GM19240 (cell line): ENCODE measurements at regions not wholly inside any gene's neighbourhood (a gene's known extent, or its start where the extent isn't known, plus 50 kb on each side); places are given as distances from the start of the nearest gene placed in this dataset.

Experiments used
- DNase-seq: peaks from one replicate; pipeline ENCODE4 v3.0.0; 2011; ENCODE audit warnings: low spot score; ENCODE audit not compliant: insufficient read length

DNA sequence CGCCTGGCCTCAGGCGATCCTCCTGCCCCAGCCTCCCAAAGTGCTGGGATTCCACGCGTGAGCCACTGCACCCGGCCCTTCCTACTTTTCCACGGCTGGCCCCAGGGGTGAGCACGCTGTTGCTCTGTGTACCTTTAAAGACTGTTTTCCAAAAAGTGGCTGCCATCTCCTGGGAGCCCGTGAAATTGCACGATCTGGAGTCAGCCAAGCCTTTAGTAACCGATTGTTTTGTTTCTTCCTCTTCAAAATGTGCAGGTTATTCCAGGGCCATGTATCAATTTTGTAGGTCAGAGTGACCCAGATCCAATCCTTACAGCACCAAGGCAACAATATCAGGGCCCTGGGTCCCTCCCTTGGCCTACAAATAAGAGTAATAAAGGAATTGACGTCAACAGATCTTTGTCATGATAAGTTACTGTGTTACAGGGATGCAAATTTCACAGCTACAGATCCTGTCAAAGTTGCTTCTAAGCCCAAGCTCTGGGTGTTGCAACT is 135.6 kb upstream of the ZNF236 start:
- no peak for DNase-seq

DNA sequence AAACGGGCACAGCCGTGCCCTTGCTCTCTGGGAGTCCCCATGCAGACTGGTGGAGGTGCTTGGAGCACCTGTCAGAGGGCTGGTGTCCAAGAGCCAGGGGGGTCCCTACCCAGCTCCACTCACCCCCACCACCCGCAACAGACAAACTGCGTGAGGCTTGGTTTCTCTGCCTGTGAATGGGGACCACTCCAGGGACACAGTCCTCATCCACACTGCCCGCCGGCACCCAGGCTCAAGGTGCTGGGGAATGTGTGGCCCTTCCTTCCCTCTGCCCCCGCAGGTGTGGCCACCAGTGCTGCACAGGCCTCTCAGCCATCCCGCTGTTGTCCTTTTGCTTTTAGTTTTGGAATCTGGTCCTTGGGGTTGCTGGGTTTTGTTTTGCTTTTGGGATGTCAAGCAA is 136.5 kb upstream of the ZNF236 start:
- no peak for DNase-seq

DNA sequence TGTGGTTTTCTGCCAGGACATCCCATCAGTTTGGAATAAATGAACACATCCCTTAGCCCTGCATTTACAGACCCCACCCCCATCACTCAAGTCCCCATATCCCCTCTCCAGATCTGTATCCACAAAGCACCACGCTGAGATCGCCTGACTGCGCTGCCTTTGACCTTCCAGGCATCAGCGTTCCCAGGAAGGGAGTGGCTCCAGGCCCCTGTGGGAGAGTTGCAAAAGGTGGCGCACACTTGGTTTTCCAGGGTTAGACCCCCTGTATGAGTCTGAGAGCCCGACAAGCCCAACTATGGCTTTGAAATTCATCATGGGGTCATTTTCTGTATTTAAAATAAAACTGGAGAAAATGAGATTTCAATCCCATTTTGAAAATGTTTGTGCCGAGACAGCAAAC is 137.0 kb upstream of the ZNF236 start:
- no peak for DNase-seq

DNA sequence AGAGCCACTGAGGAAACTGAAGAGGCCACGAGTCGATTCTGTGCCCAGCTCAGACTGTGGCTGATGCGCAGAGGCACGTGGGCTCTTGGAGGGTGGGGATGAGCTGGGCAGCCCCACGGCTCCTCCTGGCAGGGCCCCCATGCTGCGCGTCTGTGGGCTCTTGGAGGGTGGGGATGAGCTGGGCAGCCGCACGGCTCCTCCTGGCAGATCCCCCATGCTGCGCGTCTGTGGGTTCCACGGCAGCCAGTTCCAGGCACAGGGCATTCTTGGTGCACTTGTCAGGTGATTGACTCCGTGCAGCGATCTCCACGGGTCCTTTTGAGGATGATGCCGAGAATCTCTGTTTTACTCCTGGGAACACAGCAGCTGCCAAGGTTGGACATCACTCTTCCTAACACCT is 138.1 kb upstream of the ZNF236 start:
- DNase-seq: no peak

DNA sequence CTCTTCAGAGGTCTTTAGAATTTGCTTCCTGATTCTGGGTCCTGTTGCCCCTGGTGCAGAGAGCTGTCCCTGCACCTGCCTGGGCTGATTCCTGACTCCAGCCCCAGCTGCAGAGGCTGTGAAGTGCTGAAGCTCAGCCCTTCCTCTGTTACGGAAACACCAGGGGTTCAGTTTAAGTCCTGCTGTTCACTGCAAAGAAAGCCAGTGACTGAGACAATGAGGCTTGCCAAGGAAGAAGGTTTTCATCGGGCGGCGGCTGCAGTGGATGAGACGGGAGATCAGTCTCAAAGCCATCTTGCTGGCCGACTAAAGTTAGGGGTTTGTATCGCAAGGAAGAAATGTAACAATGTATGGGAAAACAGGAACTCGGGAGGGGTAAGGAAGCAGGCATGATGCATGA is 142.4 kb upstream of the ZNF236 start:
- DNase-seq: no peak

DNA sequence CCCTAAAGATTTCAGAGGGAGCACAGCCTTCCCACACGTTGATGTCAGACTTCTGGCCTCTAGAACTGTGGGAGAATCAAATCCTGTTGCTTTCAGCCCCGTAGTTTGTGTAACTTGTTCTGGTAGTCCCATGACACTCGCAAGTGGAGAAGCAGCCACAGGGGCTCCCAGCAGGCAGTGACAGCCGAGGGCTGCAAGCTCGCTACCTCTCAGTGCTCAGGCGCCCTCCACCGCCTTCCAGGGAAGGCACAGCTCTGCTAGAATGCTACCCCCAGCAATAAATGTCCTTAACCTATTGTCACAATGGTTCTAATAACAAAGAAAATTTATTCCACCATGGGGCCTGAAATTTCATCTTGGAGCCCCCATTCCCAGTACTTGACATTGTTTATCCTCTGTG is 143.1 kb upstream of the ZNF236 start:
- no peak for DNase-seq

DNA sequence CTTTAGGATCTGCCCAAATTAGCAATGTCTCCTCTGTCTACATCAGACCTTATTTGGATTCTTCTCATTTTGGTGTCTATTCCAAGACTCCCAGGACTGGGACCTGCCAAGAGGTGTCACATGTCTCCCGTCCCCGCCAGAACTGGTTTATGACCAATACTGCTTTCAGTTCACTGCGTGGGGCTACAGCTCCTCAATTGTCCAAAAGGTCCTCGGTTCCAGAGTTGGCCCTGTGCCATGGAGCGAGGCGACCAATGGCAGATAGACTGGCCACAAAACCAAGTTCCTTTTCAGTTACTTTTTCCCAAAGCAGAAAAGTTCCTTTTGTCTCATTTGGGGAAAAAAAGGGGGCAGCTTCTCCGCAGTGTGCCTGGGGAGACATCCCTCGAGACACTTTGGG is 144.1 kb upstream of the ZNF236 start:
- DNase-seq: no peak

DNA sequence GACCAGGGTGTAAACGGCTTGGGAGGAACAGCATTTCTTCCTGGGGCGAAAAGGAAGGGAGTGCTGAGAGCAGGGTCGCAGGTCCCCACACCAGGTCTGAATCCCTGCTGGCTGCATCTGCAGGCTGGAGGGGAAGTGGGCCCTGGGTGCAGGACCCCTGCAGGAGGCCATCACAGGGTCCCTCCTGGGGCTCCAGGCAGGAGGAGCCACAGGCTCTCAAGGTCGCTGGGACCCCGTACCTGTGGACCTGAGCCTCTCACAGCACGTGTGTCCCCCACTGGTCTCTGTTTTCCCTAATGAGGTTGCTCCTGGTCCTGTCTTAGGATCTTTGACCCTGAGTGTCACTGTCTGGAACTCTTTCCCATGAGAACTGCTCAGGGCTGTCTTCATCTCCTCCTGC is 147.8 kb upstream of the ZNF236 start:
- no peak for DNase-seq

DNA sequence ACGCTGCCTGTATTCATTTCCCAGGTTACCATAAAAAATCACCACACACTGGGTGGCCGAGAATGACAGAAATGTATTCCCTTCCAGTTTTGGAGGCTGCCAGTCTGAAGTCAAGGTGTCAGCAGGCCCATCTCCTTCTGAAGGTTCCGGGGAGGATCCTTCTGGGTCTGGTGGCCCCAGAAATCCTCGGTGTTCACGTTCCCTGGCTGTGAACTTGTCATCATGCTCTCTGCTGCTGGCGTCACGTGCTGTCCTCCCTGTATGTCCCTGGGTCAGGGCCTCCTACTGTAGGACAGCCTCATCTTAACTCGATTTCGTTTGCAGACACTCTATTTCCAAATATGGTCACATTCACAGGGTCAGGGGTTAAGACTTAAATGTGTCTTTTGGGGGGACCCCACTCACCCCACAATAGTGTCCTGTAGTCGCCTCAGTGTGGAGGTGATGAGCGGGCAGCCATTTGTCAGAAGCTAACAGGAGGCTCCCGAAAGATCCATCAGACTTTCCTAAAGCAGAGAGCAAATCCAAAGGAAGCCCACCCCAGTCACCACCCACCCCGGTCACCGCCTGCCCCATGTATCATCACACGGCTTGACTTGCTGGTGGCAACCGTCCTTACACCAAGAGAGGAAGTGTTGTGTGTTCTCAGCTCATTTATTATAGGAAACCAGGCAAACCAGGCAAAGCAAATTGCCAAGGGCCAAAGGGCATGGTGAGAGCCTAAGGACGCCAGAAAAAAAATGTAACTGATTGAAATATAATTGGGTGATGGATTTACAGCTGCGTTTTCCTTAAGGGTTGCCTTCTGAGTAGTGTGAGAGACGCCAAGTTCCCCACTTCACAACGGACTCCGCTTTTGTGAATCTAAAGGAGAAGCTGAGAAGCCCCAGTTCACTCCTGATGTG is 148.8 kb upstream of the ZNF236 start:
- no peak for DNase-seq

DNA sequence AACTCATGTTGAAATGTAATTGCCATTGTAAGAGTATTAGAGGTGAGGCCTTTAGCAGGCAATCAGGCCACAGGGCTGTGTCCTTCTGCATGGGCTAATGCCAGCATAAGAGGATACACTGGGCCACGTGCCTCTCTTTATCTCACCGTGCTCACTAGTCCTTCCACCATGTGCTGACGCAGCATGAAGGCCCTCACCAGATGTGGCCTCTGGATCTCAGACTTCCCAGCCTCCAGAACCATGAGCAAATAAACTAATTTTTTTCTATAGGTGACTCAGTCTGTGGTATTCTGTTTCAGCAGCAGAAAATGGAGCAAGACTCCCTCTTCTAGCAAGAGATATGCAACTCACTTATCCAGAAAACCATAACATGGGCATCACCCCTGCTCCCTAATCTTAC is 149.7 kb upstream of the ZNF236 start:
- no peak for DNase-seq

DNA sequence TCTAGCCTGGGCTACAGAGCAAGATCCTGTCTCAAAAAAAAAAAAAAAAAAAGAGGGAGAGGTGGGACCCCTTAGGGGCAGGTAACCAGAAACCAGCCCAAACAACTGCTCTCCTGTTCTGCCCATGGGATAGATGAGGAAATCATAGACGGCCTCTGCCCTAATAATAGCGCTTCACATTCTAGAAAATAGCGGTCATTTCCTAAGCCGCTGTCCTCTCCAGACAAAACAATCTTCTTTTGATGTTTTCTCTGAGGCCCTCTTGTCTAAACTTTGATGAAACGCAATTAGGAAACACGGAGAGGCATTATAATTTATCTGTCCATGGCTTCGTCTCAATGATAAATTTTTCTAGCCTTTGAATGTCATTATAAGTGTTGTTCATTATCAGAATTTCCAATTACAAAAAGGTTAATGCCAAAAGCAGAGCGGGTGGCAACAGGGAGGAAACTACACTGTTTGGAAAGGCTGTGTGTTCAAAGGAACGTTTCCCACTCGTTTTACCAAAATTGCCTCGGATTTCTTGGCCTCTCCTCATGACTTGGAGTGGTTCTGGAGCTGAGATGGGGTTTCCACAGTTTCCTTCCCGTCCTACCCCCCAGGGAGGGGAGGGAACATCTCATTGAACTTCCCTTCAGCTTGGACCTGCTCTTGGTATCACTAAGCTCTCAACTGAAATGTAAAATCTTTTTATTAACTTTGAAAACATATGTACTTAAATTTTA is 151.6 kb upstream of the ZNF236 start:
- DNase-seq: no peak

DNA sequence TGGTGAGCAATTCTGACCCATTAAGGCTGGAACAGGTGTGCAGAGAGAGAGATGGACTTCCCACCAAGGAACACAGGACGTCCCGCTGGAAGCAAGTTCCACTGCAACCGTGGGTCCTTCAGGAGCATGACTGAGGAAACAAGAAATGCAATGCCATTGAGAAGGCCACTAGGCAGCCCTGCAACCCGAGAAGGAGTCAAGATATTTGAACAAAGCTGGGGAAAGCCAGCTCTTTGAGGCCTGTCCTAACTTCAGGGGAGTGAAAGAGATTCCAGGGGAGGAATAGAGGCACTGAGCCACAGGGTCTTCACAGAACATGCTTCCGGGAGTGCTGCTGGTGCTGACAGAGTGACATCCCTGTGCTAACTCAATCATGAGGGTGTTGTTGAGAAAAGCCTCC is 153.8 kb upstream of the ZNF236 start:
- DNase-seq: no peak

DNA sequence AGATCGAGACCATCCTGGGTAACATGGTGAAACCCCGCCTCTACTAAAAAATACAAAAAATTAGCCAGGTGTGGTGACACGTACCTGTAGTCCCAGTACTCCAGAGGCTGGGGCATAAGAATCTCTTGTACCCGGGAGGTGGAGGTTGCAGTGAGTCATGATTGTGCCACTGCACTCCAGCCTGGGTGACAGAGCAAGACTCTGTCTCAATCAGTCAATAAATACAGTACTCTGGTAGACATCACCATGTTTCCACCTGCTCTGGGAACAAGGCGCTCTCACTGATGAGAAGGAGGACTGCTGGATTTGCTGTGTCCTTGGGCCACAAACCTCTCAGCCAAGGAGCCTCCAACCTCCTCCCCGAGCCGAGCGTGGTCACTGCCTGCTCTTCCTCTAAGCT is 154.2 kb upstream of the ZNF236 start:
- DNase-seq: no peak

DNA sequence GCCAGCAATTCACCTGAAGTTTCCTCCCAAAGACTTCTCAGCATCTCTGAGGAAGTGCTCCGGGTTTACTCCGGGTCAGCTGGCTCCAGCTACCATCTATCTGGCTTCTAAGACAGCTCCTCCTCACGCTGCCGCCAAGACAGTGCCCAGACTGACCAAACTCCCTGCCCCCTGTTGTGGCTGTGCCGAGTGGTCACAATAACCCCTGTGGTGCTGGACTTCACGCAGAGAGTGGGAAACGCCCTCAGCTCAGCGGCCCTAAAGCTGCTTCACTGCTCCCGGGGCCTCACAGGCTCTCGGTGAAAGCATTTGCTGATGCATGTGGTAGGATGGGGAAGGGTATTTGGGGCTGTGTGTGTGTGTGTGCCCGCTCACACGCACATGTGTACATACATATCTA is 154.8 kb upstream of the ZNF236 start:
- DNase-seq: no peak

DNA sequence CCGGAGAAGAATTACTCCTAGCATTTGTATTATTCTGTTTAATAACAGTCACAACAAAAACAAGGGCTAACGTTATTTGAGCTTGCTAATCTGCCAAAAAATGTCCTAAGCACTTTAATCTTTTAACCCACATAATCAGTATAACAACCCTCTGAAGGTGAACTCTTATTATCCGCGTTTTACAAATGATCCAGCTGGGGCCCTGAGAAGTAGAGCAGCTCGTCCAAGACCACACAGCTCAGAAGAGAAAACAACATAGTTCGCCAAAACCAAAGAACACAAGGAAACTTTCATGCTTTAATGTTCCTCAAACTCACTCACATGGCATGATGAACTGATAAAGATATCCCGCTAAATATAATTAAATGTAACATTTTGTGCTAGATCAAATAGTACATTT is 159.7 kb upstream of the ZNF236 start:
- no peak for DNase-seq

DNA sequence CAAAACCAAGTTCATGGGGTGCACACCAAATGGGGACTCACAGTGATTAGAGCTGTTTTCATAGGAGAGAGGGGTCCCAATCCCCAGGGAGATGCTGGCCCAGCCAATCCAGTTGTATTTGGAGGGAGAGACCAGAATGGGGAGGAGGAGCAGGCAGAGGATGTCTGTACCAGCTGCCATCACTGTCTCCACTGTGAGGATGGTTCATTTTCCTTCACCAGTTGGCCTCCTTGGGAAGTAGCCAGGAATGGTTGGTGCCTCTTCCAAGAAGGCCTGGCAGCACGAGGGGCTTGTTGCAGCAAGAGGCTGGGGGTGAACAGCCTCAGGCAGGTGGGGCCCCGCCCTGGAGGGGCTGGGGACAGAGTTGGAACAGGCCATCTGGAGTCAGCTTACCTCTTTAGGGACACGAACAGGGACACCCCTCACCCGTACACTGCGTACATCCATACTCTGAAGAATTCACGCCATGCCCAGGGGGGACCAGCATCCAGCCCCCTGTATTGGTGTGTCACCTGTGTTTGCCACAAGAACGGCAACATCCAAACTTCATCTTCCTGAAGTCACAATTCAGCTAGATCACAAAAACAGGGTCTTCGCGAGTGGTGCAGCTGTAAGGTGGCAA is 161.7 kb upstream of the ZNF236 start:
- no peak for DNase-seq

DNA sequence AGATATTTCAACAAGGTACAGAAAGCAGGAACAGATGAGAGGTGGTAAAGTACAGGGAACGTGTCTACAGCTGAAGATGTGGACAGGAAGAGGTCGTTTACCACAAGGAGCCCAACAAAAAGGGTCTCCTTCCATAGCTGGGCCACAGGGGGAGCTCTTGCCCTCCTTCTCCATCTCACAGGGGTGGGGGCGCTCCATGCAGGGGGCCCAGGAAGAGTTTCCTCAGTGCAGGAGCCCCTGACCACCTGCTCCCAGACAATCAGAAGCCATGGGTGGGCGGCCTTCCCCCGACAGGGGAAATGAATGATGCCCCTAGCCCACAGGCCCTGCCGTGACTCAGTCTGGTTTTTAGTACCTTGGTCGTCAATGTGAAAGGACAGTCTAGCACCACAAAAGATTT is 163.6 kb upstream of the ZNF516 start:
- peak; percentile 12 for DNase-seq

DNA sequence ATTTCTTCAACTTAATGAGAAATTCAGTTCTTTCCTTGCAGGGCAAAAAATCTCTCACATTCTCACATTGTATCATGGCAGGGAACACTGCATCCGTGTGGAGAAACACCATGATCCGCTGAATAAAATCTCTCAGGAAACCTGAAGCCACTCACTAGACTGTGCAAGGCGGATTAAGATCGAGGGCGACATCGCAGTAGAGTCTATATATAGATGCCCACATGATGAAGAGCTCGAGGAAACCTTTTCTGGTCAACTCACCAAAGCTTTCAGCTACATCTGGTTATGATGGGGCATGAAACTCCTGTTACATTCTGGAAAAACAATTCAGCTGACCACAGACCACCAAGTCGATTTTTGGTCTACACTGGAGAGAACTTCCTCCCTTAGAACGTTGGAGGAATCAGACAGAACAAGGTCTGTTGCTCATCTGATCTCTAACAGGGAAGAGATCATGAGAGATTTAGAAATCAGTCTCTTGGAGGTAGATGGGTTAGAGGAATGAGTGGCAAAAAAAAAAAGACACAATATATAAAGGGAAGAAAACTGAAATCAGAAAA is 162.9 kb upstream of the ZNF516 start:
- DNase-seq: no peak

DNA sequence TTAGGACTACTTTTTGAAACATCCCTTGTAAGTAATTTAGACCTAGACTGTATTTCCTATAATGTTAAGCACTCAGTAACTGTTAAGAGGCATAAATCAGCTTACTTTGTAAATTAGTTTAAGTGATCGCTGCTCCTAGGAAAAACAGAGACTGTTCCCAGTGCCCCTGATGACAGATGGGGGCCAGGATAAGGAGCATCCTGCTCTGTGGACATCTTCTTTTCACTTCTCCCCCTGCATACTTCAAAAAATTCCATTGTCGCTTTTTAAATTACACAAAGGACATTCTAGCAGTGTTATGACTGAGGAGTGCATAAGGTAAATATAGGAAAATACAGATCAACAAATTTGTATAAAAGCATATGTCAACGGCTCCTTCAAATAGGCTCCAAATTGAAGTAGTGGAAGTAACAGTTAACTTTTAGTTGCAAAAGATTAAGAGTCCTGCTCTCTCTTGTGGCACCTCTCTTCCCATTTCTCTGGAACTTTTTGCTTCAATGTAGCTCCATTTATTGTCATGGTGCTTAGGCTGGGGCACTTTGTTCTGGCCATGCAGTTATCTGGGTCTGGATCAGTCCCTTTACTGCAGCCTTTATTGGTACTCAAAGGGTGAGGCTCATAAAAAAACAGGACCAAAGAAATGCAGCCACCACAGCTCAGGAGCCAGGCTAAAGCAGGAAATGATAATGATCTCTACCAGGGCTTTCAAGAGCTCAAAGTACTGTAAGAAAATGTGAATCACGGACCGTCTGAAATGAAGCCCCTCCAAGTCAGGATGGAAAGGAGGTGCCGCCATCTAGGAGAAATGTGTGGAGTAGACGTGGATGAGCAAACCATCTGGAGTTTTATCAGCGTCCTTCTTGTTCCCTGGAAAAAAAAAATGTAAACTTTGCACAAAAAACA is 162.1 kb upstream of the ZNF516 start:
- DNase-seq: no peak

DNA sequence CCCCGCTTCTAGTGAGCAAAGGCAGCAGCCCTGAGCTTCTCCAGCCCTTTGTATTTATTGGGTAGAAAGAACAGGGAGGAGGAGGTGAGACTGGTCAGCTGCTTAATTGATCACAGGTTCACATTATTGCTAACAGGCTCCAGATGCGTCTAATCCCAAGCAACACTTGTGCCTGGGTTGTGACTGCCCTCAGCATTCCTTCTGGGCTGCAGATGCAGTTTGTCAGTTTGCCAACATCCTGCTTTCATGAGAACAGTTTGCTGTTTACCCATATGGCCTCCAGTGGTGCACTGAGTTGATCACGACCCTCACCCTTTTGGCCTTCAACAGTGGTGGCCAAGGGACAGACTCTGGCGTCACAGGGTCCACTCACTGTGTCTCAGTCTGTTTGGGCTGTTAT is 159.5 kb upstream of the ZNF516 start:
- DNase-seq: no peak

DNA sequence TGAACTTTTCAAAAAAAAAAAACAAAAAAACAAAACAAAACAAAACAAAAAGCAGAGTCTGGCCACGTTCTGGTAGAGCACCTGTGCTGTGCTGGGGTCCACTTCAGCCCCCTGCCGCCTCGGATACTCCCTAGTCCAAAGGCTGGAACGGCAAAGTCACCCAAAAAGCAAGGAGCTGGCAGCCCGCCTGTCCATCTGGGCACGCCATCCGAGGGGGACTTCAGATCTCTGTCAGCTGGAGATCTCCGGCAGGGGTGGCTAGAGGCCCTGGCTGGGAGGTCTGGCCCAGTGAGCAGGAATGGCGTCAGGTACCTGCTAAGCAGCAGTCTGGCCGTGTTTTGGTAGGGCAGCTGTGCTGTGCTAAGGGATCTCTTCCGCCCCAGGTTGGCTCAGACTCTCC is 152.3 kb upstream of the ZNF516 start:
- no peak for DNase-seq
